Astrocyte (in vitro differentiated cells and primary cell): ENCODE measurements at regions not wholly inside any gene's neighbourhood (a gene's known extent, or its start where the extent isn't known, plus 50 kb on each side); places are given as distances from the start of the nearest gene placed in this dataset.

ENCODE experiments used
- EZH2 ChIP-seq: IDR thresholded peaks from 2 replicates; pipeline ENCODE4 v1.6.1; 2012; ENCODE audit warnings: mild to moderate bottlenecking, low read length, inconsistent platforms; ENCODE audit not compliant: insufficient read depth
- TF ChIP-seq, protein P1 (sequence below): IDR thresholded peaks from 2 replicates; pipeline ENCODE4 v1.5.1; 2011; ENCODE audit warnings: low read depth, mild to moderate bottlenecking, inconsistent platforms, low read length, moderate library complexity; ENCODE audit not compliant: insufficient read depth

DNA sequence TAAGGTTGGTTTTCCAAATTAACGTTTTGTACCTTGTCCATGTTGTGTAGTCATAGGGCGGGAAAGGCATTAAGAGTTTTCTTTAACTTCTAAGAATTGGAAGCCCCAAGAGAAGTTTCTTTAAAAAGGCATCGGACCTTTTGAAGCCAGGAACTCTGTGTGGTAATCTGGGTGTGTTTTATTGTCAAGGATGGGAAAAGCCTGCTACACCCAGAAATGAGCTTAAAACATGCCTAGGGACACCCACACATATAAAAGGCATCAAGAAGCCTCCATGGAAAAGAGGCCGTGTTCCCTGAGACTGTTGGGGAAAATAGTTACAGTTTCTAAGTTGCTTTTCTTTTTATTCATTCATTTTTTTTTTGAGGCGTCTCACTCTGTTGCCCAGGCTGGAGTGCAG, 81.0 kb upstream of the PTHLH start:
- TF ChIP-seq, protein P1, sequence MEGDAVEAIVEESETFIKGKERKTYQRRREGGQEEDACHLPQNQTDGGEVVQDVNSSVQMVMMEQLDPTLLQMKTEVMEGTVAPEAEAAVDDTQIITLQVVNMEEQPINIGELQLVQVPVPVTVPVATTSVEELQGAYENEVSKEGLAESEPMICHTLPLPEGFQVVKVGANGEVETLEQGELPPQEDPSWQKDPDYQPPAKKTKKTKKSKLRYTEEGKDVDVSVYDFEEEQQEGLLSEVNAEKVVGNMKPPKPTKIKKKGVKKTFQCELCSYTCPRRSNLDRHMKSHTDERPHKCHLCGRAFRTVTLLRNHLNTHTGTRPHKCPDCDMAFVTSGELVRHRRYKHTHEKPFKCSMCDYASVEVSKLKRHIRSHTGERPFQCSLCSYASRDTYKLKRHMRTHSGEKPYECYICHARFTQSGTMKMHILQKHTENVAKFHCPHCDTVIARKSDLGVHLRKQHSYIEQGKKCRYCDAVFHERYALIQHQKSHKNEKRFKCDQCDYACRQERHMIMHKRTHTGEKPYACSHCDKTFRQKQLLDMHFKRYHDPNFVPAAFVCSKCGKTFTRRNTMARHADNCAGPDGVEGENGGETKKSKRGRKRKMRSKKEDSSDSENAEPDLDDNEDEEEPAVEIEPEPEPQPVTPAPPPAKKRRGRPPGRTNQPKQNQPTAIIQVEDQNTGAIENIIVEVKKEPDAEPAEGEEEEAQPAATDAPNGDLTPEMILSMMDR = no peak
- TF ChIP-seq EZH2 = no peak
